Right lobe of liver (tissue), 4 donors: ENCODE measurements at regions not wholly inside any gene's neighbourhood (a gene's known extent, or its start where the extent isn't known, plus 50 kb on each side); places are given as distances from the start of the nearest gene placed in this dataset.

Experiments used
- CTCF ChIP-seq, 4 donors: fragments of 200-600 bp in 3 of 4; fragments of 450-650 bp in 1 of 4; IDR thresholded peaks; one replicate each; pipeline versions ENCODE4 v1.5.1 to v1.8.0; 2016 to 2022; ENCODE audit warnings: antibody characterized with exemption in 4 of 4, mild to moderate bottlenecking in 2 of 4
- POLR2A ChIP-seq: fragments of 450-650 bp; IDR thresholded peaks from one replicate; pipeline ENCODE4 v1.6.1; 2017; ENCODE audit warnings: antibody characterized with exemption, mild to moderate bottlenecking
- donor health status: DM: no; HTN: no; CAD: no.
- donor health status: DM: no; HTN: no; CAD: no.
- donor health status: DM: no; HTN: yes; CAD: no.

DNA sequence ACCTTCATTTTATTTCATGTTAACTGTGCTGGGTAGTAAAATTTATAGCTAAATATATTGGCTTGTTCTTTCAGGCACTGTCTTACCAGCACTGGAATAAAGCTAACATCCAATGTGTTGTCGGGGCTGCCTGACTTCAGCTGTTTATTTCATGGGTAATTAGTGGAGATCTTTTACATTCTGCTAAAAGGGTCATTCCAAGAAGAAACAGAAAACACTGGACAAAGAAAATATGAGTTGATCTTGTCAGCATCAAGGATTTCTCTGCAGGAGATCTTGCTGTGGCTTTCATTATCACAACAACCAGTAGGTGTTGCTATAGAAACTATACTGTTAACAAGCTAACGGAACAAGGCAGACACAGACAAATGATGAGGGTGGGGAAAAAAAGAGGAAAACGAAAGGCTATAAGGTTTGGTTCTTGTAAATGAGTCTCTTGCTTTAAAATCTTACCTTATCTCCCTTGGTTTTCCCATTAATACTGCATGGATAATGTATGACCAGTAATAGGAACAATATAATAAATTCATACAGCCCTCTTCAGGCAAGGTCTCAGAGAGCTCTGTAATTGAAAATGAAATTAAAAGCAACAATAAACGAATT lies 206.8 kb downstream of the SIM1 start:
- TF ChIP-seq CTCF (IDR thresholded peaks at IDR 0.05), result no peak
- TF ChIP-seq POLR2A, result no peak
